ENCODE measurements at regions not wholly inside any gene's neighbourhood (a gene's known extent, or its start where the extent isn't known, plus 50 kb on each side); places are given as distances from the start of the nearest gene placed in this dataset.

- no peaks in the 10 kb centered on the region for H3K27me3 ChIP-seq
- H3K27ac ChIP-seq: no peak overlapping the region
- no peak for TF ChIP-seq CTCF (IDR thresholded peaks at IDR 0.05; ENCODE audit: low read depth, low read length)
- no peak for DNase-seq (ENCODE audit: low read depth in 1 of 2, low spot score in 1 of 2)
- H3K4me1 ChIP-seq (ENCODE audit: low read depth): peaks cover 22% of the 10 kb centered on the region
- H3K4me3 ChIP-seq: no peak overlapping the region
- H3K36me3 ChIP-seq: no peaks in the 10 kb centered on the region
- no peaks in the 10 kb centered on the region for H3K9me3 ChIP-seq (ENCODE audit: low read depth)
These were observed 365.1 kb upstream of the SEMA6D start for GRCh38 chr15:47352217-47352616.

- no peaks in the 10 kb centered on the region for H3K27me3 ChIP-seq
- no peak for TF ChIP-seq CTCF (IDR thresholded peaks at IDR 0.05; ENCODE audit: low read depth, low read length)
- H3K4me1 ChIP-seq (ENCODE audit: low read depth): peaks cover 22% of the 10 kb centered on the region
These were observed 361.5 kb upstream of the SEMA6D start for GRCh38 chr15:47355759-47356158.

GRCh38 chr15:47356297-47356696 is 361.0 kb upstream of the SEMA6D start:
- Histone ChIP-seq H3K36me3 (no peaks in the 10 kb centered on the region), H3K27me3 (no peaks in the 10 kb centered on the region), H3K4me1 (ENCODE audit: low read depth) (peaks cover 17% of the 10 kb centered on the region), H3K9me3 (ENCODE audit: low read depth) (no peaks in the 10 kb centered on the region), H3K4me3 (no peak overlapping the region), H3K27ac (no peak overlapping the region)
- TF ChIP-seq CTCF (IDR thresholded peaks at IDR 0.05; ENCODE audit: low read depth, low read length): no peak
- no peak for DNase-seq (ENCODE audit: low read depth in 1 of 2, low spot score in 1 of 2)

More at GRCh38 chr15:47355759-47356158, 361.5 kb upstream of the SEMA6D start:
- H3K9me3 ChIP-seq (ENCODE audit: low read depth): no peaks in the 10 kb centered on the region
- H3K4me3 ChIP-seq: no peak overlapping the region
- no peaks in the 10 kb centered on the region for H3K36me3 ChIP-seq
- no peak for DNase-seq (ENCODE audit: low read depth in 1 of 2, low spot score in 1 of 2)
- H3K27ac ChIP-seq: no peak overlapping the region

GRCh38 chr15:47358876-47359275 is 358.4 kb upstream of the SEMA6D start:
- Histone ChIP-seq H3K4me1 (ENCODE audit: low read depth) (peaks cover 4% of the 10 kb centered on the region), H3K27me3 (no peaks in the 10 kb centered on the region), H3K27ac (no peak overlapping the region), H3K4me3 (no peak overlapping the region), H3K36me3 (no peaks in the 10 kb centered on the region), H3K9me3 (ENCODE audit: low read depth) (no peaks in the 10 kb centered on the region)
- TF ChIP-seq CTCF (IDR thresholded peaks at IDR 0.05; ENCODE audit: low read depth, low read length): no peak
- no peak for DNase-seq (ENCODE audit: low read depth in 1 of 2, low spot score in 1 of 2)

- Histone ChIP-seq H3K27ac (no peak overlapping the region), H3K36me3 (no peaks in the 10 kb centered on the region), H3K9me3 (ENCODE audit: low read depth) (no peaks in the 10 kb centered on the region), H3K27me3 (no peaks in the 10 kb centered on the region), H3K4me3 (no peak overlapping the region), H3K4me1 (ENCODE audit: low read depth) (peaks cover 13% of the 10 kb centered on the region)
- TF ChIP-seq CTCF (IDR thresholded peaks at IDR 0.05; ENCODE audit: low read depth, low read length): no peak
- no peak for DNase-seq (ENCODE audit: low read depth in 1 of 2, low spot score in 1 of 2)
These were observed 357.0 kb upstream of the SEMA6D start for GRCh38 chr15:47360305-47360704.
